Psoas muscle (tissue), 7 donors: ENCODE measurements at regions not wholly inside any gene's neighbourhood (a gene's known extent, or its start where the extent isn't known, plus 50 kb on each side); places are given as distances from the start of the nearest gene placed in this dataset.

Experiments
- ATAC-seq, 4 donors: fragments of 200-7000 bp; cut with Tn5 transposase; one replicate each; pipeline ENCODE4 v1.9.1; 2020; ENCODE audit warnings: moderate library complexity in 3 of 4, mild to moderate bottlenecking in 2 of 4
- DNase-seq, 2 donors: peaks; one replicate each; pipeline ENCODE4 v3.0.0-alpha.2; 2020
- H3K27ac ChIP-seq: fragments of 200-600 bp; one replicate; pipeline ENCODE4 v1.8.0; 2022
- H3K27me3 ChIP-seq, 3 donors: fragments of 200-600 bp in 1 of 3; one replicate each; pipeline versions ENCODE4 v1.6.1 to v1.8.0; 2013 to 2022; ENCODE audit warnings: low read length in 2 of 3, mild to moderate bottlenecking in 2 of 3, moderate library complexity in 1 of 3; ENCODE audit not compliant: insufficient read depth in 3 of 3
- H3K36me3 ChIP-seq, 2 donors: fragments of 200-600 bp in 1 of 2; one replicate each; pipeline versions ENCODE4 v1.6.1 to v1.8.0; 2013 to 2022; ENCODE audit warnings: low read depth in 1 of 2, mild to moderate bottlenecking in 1 of 2, moderate library complexity in 1 of 2; ENCODE audit not compliant: insufficient read depth in 1 of 2
- H3K4me1 ChIP-seq: fragments of 200-600 bp; one replicate; pipeline ENCODE4 v1.8.0; 2022
- H3K4me3 ChIP-seq: fragments of 200-600 bp; one replicate; pipeline ENCODE4 v1.8.0; 2022; ENCODE audit warnings: mild to moderate bottlenecking
- H3K9me3 ChIP-seq: fragments of 200-600 bp; one replicate; pipeline ENCODE4 v1.8.0; 2022
- WGBS, 3 donors: extraction: QIAGEN DNeasy Blood & Tissue Kit; methylation state at CpG; one replicate each; pipeline versions ENCODE4 v1.1.6 to v1.1.7; 2013; 5-methylcytosine and 5-hydroxymethylcytosine counted together
- intact Hi-C, 2 donors: fragments of 100-400 bp; cut with DNase I; formaldehyde crosslinking; loops; one replicate each; pipeline versions ENCODE4 v1.11.0 to v1.14.2; 2022
- TF ChIP-seq, protein P1 (sequence below): fragments of 200-600 bp; IDR thresholded peaks from one replicate; pipeline ENCODE4 v1.8.0; 2022; ENCODE audit warnings: antibody characterized with exemption
- donor health status: healthy with polysubstance abuse.
- donor health status: DM: no; HTN: no; CAD: no; lungs with moderate emphysema.
- donor health status: Bipolar disorder and iron deficiency.
- donor health status: healthy.
- donor health status: DM: yes; HTN: yes; CAD: no.
- donor health status: DM: no; HTN: no; CAD: no.
- donor health status: DM: yes; HTN: yes; CAD: no.

DNA sequence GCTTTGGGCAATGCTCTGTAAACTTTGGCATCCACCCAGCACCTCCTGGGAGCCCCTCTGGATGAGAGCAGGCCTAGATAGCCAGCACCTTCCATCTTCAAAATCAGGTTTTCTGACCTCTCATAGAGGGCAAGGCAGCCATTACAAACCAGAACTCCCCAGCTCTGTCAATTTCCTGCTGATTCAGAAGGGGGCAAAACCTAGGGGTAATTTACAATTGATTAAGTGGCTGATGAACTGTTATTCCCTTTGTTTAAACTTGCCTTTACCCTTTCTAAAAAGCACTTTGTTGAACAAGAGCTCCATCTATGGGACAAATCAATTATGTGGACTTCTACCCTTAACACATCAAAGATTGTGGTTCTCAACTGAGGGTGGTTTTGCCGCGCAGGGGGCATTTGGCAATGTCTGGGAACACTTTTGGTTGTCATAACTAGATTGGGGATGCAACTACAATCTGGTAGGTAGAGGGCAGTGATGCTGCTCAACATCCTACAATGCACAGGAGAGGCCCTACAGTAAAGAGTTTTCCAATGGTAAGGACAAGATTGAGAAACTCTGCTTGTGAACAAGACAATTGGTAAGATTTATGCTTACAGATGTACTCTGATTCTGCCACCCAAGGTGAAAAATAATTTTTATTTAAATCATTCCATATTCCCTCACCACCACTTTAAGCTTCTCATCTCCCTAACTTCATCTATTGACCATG is 184.1 kb downstream of the MARCHF11 start:
- 40 to 53% (median 49%) methylated on average over 2 of the region's 2 CpGs for WGBS, 3 donors
- no peaks in the 10 kb centered on the region for H3K36me3 ChIP-seq
- DNase-seq (no peak), ATAC-seq (no peak)
- TF ChIP-seq, protein P1, sequence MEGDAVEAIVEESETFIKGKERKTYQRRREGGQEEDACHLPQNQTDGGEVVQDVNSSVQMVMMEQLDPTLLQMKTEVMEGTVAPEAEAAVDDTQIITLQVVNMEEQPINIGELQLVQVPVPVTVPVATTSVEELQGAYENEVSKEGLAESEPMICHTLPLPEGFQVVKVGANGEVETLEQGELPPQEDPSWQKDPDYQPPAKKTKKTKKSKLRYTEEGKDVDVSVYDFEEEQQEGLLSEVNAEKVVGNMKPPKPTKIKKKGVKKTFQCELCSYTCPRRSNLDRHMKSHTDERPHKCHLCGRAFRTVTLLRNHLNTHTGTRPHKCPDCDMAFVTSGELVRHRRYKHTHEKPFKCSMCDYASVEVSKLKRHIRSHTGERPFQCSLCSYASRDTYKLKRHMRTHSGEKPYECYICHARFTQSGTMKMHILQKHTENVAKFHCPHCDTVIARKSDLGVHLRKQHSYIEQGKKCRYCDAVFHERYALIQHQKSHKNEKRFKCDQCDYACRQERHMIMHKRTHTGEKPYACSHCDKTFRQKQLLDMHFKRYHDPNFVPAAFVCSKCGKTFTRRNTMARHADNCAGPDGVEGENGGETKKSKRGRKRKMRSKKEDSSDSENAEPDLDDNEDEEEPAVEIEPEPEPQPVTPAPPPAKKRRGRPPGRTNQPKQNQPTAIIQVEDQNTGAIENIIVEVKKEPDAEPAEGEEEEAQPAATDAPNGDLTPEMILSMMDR = peak; percentile 30
- no peaks in the 10 kb centered on the region for H3K4me1 ChIP-seq
- H3K27me3 ChIP-seq = no peaks in the 10 kb centered on the region
- no peak overlapping the region for H3K27ac ChIP-seq
- intact Hi-C loops = loop anchor here in 1 of 2 donors (10.0 kb wide), 2 partner anchors 171 to 891 kb away; no protein-coding TSS in a partner anchor
- no peak overlapping the region for H3K4me3 ChIP-seq
- H3K9me3 ChIP-seq = peaks cover 16% of the 10 kb centered on the region

DNA sequence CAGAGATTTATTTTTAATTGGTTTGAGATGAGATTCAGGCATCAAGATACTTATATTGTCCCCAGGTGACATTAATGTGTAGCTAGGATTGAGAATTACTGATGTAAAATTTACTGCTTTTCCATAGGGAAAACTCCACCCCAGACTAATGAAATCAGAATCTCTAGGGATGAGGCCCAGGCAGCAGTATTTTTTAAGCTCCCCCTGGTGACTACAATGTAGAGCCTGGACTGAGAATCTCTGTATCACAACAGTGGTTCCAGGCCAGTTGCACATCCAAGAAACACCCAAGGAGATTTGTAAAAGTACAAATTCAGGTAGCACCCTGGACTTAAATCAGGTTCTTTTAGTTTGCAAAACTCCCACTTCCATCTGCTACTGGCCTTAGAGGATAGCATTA is 185.7 kb downstream of the MARCHF11 start:
- DNase-seq (no peak), ATAC-seq (no peak)
- no peaks in the 10 kb centered on the region for H3K4me1 ChIP-seq
- H3K36me3 ChIP-seq = no peaks in the 10 kb centered on the region
- H3K27ac ChIP-seq = no peak overlapping the region
- intact Hi-C loops = loop anchor here in 1 of 2 donors (10.0 kb wide), 2 partner anchors 169 to 889 kb away; no protein-coding TSS in a partner anchor
- peaks cover 16% of the 10 kb centered on the region for H3K9me3 ChIP-seq
- H3K27me3 ChIP-seq = no peaks in the 10 kb centered on the region
- TF ChIP-seq, protein P1 = no peak
- no peak overlapping the region for H3K4me3 ChIP-seq

DNA sequence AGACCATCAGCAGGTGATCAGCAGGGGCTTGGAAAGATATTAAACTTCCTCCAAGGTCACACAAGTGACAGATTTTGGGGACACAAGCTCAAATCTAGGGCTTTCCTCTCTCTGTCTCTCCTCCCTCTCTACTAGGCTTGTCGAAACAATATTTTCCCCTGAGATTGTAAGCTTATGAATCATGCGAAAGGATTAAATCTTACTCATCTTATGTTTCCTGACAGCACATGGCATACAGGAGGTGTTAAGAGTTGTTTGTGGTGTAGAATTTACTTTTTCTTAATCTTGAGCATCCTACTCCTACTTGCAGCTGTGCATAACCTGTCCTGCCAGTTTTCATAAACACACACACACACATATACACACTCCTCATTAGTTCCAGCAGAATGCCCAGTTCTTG is 186.3 kb downstream of the MARCHF11 start:
- WGBS, 3 donors = 60 to 80% (median 67%) methylated on average over 2 of the region's 2 CpGs
- H3K27me3 ChIP-seq = no peaks in the 10 kb centered on the region
- TF ChIP-seq, protein P1 = no peak
- no peaks in the 10 kb centered on the region for H3K4me1 ChIP-seq
- H3K9me3 ChIP-seq = peaks cover 16% of the 10 kb centered on the region
- no peak overlapping the region for H3K4me3 ChIP-seq
- no peaks in the 10 kb centered on the region for H3K36me3 ChIP-seq
- ATAC-seq (no peak), DNase-seq (no peak)
- H3K27ac ChIP-seq = no peak overlapping the region
- intact Hi-C loops = loop anchor here in 1 of 2 donors (10.0 kb wide), 2 partner anchors 169 to 889 kb away; no protein-coding TSS in a partner anchor

DNA sequence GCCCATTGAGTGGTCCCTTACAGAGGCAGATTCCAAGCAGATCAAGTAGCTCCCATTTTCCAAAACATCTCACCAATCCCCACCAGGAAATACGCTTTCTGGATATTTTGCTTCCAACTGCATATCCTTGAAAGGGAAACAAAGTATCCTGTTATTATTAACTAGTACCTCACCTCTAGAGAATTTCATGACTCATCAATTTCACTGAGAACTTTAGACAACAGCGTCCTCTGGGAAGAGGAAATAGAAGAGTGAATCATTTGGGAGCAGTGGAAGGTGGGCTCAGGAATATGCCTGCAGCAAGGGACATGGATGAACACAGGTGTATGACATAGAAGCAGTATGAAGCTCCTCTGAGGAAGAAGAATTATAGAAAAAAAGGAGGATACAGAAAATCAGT is 186.7 kb downstream of the MARCHF11 start:
- Histone ChIP-seq H3K27me3 (no peaks in the 10 kb centered on the region), H3K36me3 (no peaks in the 10 kb centered on the region), H3K27ac (no peak overlapping the region), H3K4me1 (no peaks in the 10 kb centered on the region), H3K9me3 (peaks cover 16% of the 10 kb centered on the region), H3K4me3 (no peak overlapping the region)
- 75 to 83% (median 76%) methylated on average over 2 of the region's 2 CpGs for WGBS, 3 donors
- intact Hi-C loops = loop anchor here in 1 of 2 donors (10.0 kb wide), 2 partner anchors 168 to 888 kb away; no protein-coding TSS in a partner anchor
- ATAC-seq (no peak), DNase-seq (no peak)
- TF ChIP-seq, protein P1 = no peak

DNA sequence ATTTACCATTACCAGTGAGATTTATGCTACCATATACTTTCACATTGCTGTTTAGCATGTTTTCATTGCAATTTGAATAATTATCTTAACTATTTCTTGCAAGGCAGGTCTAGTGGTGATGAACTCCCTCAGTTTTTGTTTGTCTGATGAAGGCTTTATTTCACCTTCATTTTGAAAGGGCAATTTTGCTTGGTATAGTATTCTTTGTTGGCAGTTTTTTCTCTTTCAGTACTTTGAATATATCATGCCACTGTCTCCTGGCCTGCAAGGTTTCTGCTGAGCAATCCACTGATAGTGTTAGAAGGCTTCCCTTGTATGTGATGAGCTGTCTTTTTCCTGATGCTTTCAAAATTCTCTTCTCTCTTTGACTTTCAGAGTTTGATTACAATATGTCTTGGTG is 188.0 kb downstream of the MARCHF11 start:
- intact Hi-C loops = loop anchor here in 1 of 2 donors (10.0 kb wide), 2 partner anchors 167 to 887 kb away; no protein-coding TSS in a partner anchor
- ATAC-seq (no peak), DNase-seq (no peak)
- Histone ChIP-seq H3K4me3 (no peak overlapping the region), H3K27ac (no peak overlapping the region), H3K36me3 (no peaks in the 10 kb centered on the region), H3K4me1 (no peaks in the 10 kb centered on the region), H3K9me3 (peaks cover 16% of the 10 kb centered on the region), H3K27me3 (no peaks in the 10 kb centered on the region)
- TF ChIP-seq, protein P1 = no peak
